GM23338 (cell line): ENCODE measurements at regions not wholly inside any gene's neighbourhood (a gene's known extent, or its start where the extent isn't known, plus 50 kb on each side); places are given as distances from the start of the nearest gene placed in this dataset.

Experiments used
- EZH2phosphoT487 ChIP-seq: fragments of 200-600 bp; sonication (generic); IDR thresholded peaks from one replicate; pipeline ENCODE4 v1.8.1; 2018; ENCODE audit warnings: antibody characterized with exemption; ENCODE audit not compliant: unreplicated experiment
- JUNB ChIP-seq: IDR thresholded peaks from one replicate; pipeline ENCODE4 v1.6.1; 2016; ENCODE audit warnings: antibody characterized with exemption; ENCODE audit not compliant: unreplicated experiment
- POLR2AphosphoS5 ChIP-seq: IDR thresholded peaks from 2 replicates; pipeline ENCODE4 v1.6.1; 2016; ENCODE audit warnings: antibody characterized with exemption, low read depth
- ZNF331 ChIP-seq: fragments of 250-450 bp; sonication (Bioruptor Pico); IDR thresholded peaks from 2 replicates; pipeline ENCODE4 v1.5.0; 2020; ENCODE audit warnings: low read depth, mild to moderate bottlenecking, moderate library complexity
- TF ChIP-seq, protein P1 (sequence below), 2 experiments: fragments of 200-600 bp in 1 of 2; sonication (generic) in 1 of 2; conservative IDR thresholded peaks; 2 replicates each; pipeline versions ENCODE4 v1.5.1 to v1.6.1; 2016 to 2017; ENCODE audit warnings: antibody characterized with exemption in 2 of 2, low read depth in 2 of 2, mild to moderate bottlenecking in 2 of 2, moderate library complexity in 1 of 2
- TF ChIP-seq, protein P2 (sequence below): IDR thresholded peaks from one replicate; pipeline ENCODE4 v1.6.1; 2018; ENCODE audit warnings: antibody characterized with exemption; ENCODE audit not compliant: unreplicated experiment

- TF ChIP-seq POLR2AphosphoS5 (no peak), JUNB (no peak), EZH2phosphoT487 (no peak), ZNF331 (CRISPR knock-in tag) (no peak)
- TF ChIP-seq, protein P1, sequence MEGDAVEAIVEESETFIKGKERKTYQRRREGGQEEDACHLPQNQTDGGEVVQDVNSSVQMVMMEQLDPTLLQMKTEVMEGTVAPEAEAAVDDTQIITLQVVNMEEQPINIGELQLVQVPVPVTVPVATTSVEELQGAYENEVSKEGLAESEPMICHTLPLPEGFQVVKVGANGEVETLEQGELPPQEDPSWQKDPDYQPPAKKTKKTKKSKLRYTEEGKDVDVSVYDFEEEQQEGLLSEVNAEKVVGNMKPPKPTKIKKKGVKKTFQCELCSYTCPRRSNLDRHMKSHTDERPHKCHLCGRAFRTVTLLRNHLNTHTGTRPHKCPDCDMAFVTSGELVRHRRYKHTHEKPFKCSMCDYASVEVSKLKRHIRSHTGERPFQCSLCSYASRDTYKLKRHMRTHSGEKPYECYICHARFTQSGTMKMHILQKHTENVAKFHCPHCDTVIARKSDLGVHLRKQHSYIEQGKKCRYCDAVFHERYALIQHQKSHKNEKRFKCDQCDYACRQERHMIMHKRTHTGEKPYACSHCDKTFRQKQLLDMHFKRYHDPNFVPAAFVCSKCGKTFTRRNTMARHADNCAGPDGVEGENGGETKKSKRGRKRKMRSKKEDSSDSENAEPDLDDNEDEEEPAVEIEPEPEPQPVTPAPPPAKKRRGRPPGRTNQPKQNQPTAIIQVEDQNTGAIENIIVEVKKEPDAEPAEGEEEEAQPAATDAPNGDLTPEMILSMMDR (conservative IDR thresholded peaks at IDR 0.05; ENCODE audit: low read depth in 2 of 2), result no peak
- TF ChIP-seq, protein P2, sequence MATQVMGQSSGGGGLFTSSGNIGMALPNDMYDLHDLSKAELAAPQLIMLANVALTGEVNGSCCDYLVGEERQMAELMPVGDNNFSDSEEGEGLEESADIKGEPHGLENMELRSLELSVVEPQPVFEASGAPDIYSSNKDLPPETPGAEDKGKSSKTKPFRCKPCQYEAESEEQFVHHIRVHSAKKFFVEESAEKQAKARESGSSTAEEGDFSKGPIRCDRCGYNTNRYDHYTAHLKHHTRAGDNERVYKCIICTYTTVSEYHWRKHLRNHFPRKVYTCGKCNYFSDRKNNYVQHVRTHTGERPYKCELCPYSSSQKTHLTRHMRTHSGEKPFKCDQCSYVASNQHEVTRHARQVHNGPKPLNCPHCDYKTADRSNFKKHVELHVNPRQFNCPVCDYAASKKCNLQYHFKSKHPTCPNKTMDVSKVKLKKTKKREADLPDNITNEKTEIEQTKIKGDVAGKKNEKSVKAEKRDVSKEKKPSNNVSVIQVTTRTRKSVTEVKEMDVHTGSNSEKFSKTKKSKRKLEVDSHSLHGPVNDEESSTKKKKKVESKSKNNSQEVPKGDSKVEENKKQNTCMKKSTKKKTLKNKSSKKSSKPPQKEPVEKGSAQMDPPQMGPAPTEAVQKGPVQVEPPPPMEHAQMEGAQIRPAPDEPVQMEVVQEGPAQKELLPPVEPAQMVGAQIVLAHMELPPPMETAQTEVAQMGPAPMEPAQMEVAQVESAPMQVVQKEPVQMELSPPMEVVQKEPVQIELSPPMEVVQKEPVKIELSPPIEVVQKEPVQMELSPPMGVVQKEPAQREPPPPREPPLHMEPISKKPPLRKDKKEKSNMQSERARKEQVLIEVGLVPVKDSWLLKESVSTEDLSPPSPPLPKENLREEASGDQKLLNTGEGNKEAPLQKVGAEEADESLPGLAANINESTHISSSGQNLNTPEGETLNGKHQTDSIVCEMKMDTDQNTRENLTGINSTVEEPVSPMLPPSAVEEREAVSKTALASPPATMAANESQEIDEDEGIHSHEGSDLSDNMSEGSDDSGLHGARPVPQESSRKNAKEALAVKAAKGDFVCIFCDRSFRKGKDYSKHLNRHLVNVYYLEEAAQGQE, result no peak
Observed at GRCh38 chr18:71036783-71037182, 747.9 kb downstream of the SOCS6 start.
